K562 (cell line): ENCODE measurements at regions not wholly inside any gene's neighbourhood (a gene's known extent, or its start where the extent isn't known, plus 50 kb on each side); places are given as distances from the start of the nearest gene placed in this dataset.

Experiments used
- ATAC-seq: fragments of 200-7000 bp; cut with Tn5 transposase; 3 replicates; pipeline ENCODE4 v1.9.1; 2020; ENCODE audit warnings: moderate library complexity
- BruUV-seq: library from RNA; stranded (reverse); fragments of 400-500 nt; replicated peaks from 2 replicates; lab custom pipeline; 2021; lab: Mats Ljungman, UMichigan
- CTCF ChIA-PET: fragments of 300-600 bp; formaldehyde crosslinking; extraction: SDS; loops from one replicate; lab custom pipeline; 2021; ENCODE audit warnings: low intra/inter-chr PET ratio; lab: Yijun Ruan, JAX
- POLR2A ChIA-PET: fragments of 300-600, 350-650 bp; sonication (Branson Sonifier 250); formaldehyde crosslinking; extraction: SDS; loops from one replicate; lab custom pipeline; 2021; ENCODE audit warnings: antibody characterized with exemption, inconsistent platforms; lab: Yijun Ruan, JAX
- DNase-seq, 4 experiments: peaks; one replicate each; pipeline versions ENCODE4 v3.0.0 to v3.0.0-alpha.2; 2011 to 2018; ENCODE audit warnings: low spot score in 3 of 4, mixed read lengths in 3 of 4; ENCODE audit errors: extremely low read depth in 1 of 4
- FAIRE-seq: peaks from 2 replicates; lab custom pipeline; 2011; peaks lifted over from hg19 to GRCh38; lab: Jason Lieb, UNC
- H2AFZ ChIP-seq: 2 replicates; pipeline ENCODE4 v1.6.0; 2011; ENCODE audit warnings: low read depth, low read length, control low read depth, inconsistent platforms
- H3K27ac ChIP-seq: fragments of 200-600 bp; 3 replicates; pipeline ENCODE4 v1.8.0; 2011; ENCODE audit warnings: low read depth, mild to moderate bottlenecking, control low read depth, inconsistent platforms, low read length, moderate library complexity, mixed read lengths; ENCODE audit errors: extremely low read depth
- H3K27me3 ChIP-seq, 2 experiments: fragments of 300-600 bp in 1 of 2; 2 replicates in 1 of 2; 3 replicates in 1 of 2; pipeline versions ENCODE4 v1.6.0 to v1.8.0; 2011; ENCODE audit warnings: inconsistent platforms in 2 of 2, low read length in 2 of 2, mild to moderate bottlenecking in 1 of 2, mixed read lengths in 1 of 2, moderate library complexity in 1 of 2; ENCODE audit not compliant: control insufficient read depth in 2 of 2, insufficient read depth in 2 of 2
- H3K36me3 ChIP-seq: fragments of 300-600 bp; 3 replicates; pipeline ENCODE4 v1.8.0; 2011; ENCODE audit warnings: mild to moderate bottlenecking, low read length, inconsistent platforms; ENCODE audit not compliant: control insufficient read depth, insufficient read depth
- H3K4me1 ChIP-seq, 2 experiments: fragments of 200-600 bp in 1 of 2; replicated peaks in 1 of 2; 2 replicates in 1 of 2; 3 replicates in 1 of 2; pipeline versions ENCODE4 v1.5.1 to v1.8.0; 2011; ENCODE audit warnings: inconsistent platforms in 2 of 2, low read length in 2 of 2, mild to moderate bottlenecking in 1 of 2, mixed read lengths in 1 of 2, moderate library complexity in 1 of 2; ENCODE audit not compliant: control insufficient read depth in 2 of 2, insufficient read depth in 2 of 2
- H3K4me2 ChIP-seq: 2 replicates; pipeline ENCODE4 v1.6.1; 2011; ENCODE audit warnings: low read length, control low read depth, inconsistent platforms, mixed read lengths; ENCODE audit not compliant: insufficient read depth
- H3K4me3 ChIP-seq: fragments of 200-600 bp; sonication (generic), shearing (Covaris generic); 2 replicates; pipeline ENCODE4 v1.5.1; 2016; ENCODE audit warnings: control low read depth, inconsistent platforms
- H3K79me2 ChIP-seq: fragments of 200-600 bp; 3 replicates; pipeline ENCODE4 v1.8.0; 2011; ENCODE audit warnings: low read length, inconsistent platforms; ENCODE audit not compliant: control insufficient read depth, insufficient read depth
- H3K9ac ChIP-seq, 2 experiments: 2 replicates each; pipeline versions ENCODE4 v1.6.0 to v1.6.1; 2011; ENCODE audit warnings: low read depth in 2 of 2, low read length in 2 of 2, control low read depth in 1 of 2, inconsistent platforms in 1 of 2, mild to moderate bottlenecking in 1 of 2, mixed read lengths in 1 of 2; ENCODE audit not compliant: insufficient read depth in 1 of 2
- H3K9me1 ChIP-seq: one replicate; pipeline ENCODE4 v1.6.0; 2011; ENCODE audit warnings: inconsistent platforms, mild to moderate bottlenecking, low read length, moderate library complexity; ENCODE audit not compliant: control insufficient read depth, insufficient read depth
- H3K9me3 ChIP-seq: replicated peaks from 2 replicates; pipeline ENCODE4 v1.5.1; 2011; ENCODE audit warnings: low read depth, low read length, inconsistent platforms; ENCODE audit not compliant: control insufficient read depth, insufficient read depth
- H4K20me1 ChIP-seq: replicated peaks from 2 replicates; pipeline ENCODE4 v1.6.1; 2011; ENCODE audit warnings: low read length, inconsistent platforms, mixed read lengths; ENCODE audit not compliant: control insufficient read depth, insufficient read depth
- ARID1B ChIP-seq: fragments of 450-650 bp; IDR thresholded peaks from 2 replicates; pipeline ENCODE4 v1.6.1; 2016; ENCODE audit warnings: antibody characterized with exemption, mild to moderate bottlenecking, inconsistent platforms
- ASH1L ChIP-seq: fragments of 450-650 bp; IDR thresholded peaks from 2 replicates; pipeline ENCODE4 v1.6.1; 2018; ENCODE audit warnings: borderline replicate concordance, mild to moderate bottlenecking, low read depth; ENCODE audit not compliant: partially characterized antibody
- BCOR ChIP-seq: fragments of 450-650 bp; IDR thresholded peaks from 2 replicates; pipeline ENCODE4 v1.6.1; 2016
- EZH2 ChIP-seq: IDR thresholded peaks from 2 replicates; pipeline ENCODE4 v1.6.1; 2012; ENCODE audit warnings: low read depth, mild to moderate bottlenecking, inconsistent platforms, low read length, borderline replicate concordance
- ID3 ChIP-seq, 2 experiments: fragments of 250-450 bp in 1 of 2; fragments of 450-650 bp in 1 of 2; sonication (Bioruptor Pico) in 1 of 2; IDR thresholded peaks; 2 replicates each; pipeline versions ENCODE4 v1.6.1 to v1.8.0; 2016 to 2021; ENCODE audit warnings: mild to moderate bottlenecking in 2 of 2, moderate library complexity in 2 of 2, missing compliant biosample characterization in 1 of 2, missing genetic modification characterization in 1 of 2
- PHB2 ChIP-seq: fragments of 450-650 bp; IDR thresholded peaks from 2 replicates; pipeline ENCODE4 v1.6.1; 2017; ENCODE audit warnings: low read depth
- PPARD ChIP-seq: fragments of 250-450 bp; sonication (Bioruptor Pico); IDR thresholded peaks from 2 replicates; pipeline ENCODE4 v1.8.0; 2022; ENCODE audit warnings: inconsistent platforms, mild to moderate bottlenecking, moderate library complexity
- RAD21 ChIP-seq, 2 experiments: fragments of 250-450 bp in 1 of 2; fragments of 450-650 bp in 1 of 2; sonication (Bioruptor Pico) in 1 of 2; formaldehyde crosslinking in 1 of 2; IDR thresholded peaks in 1 of 2; conservative IDR thresholded peaks in 1 of 2; 2 replicates each; pipeline versions ENCODE4 v1.4.0 to v1.8.0; 2020 to 2022; ENCODE audit warnings: mild to moderate bottlenecking in 2 of 2, moderate library complexity in 1 of 2
- SP2 ChIP-seq: IDR thresholded peaks from 2 replicates; pipeline ENCODE4 v1.6.1; 2011; ENCODE audit warnings: mild to moderate bottlenecking, low read depth, low read length, moderate library complexity; ENCODE audit not compliant: poor library complexity, severe bottlenecking; ENCODE audit errors: extremely low read depth
- USF2 ChIP-seq: sonication (generic); formaldehyde crosslinking; IDR thresholded peaks from 2 replicates; pipeline ENCODE4 v1.5.0; 2020; ENCODE audit warnings: missing genetic modification reagents
- ZBTB1 ChIP-seq: sonication (generic); formaldehyde crosslinking; IDR thresholded peaks from 2 replicates; pipeline ENCODE4 v1.8.1; 2023; ENCODE audit warnings: missing genetic modification reagents, low read depth, mild to moderate bottlenecking, borderline replicate concordance
- WGBS: fragments of 100-300 bp; shearing (Covaris generic); methylation state at CpG from one replicate; pipeline ENCODE4 v1.1.6; 2016; ENCODE audit warnings: low coverage, mixed read lengths; ENCODE audit not compliant: insufficient coverage; ENCODE audit errors: missing lambda C conversion rate; 5-methylcytosine and 5-hydroxymethylcytosine counted together
- in situ Hi-C: fragments of 300-500 bp; cut with MboI; formaldehyde crosslinking; loops from 4 replicates; pipeline ENCODE4 v1.15.0; 2018; ENCODE audit warnings: inconsistent platforms, mixed read lengths
- intact Hi-C: fragments of 100-400 bp; cut with micrococcal nuclease; formaldehyde crosslinking; loops from 2 replicates; pipeline ENCODE4 v1.14.2; 2022
- TF ChIP-seq, protein P1 (sequence below): sonication (generic); formaldehyde crosslinking; IDR thresholded peaks from 2 replicates; pipeline ENCODE4 v1.8.0; 2022; ENCODE audit warnings: mild to moderate bottlenecking, missing genetic modification reagents

- Histone ChIP-seq H3K4me2 (no peak overlapping the region), H3K27me3 (no peaks in the 10 kb centered on the region), H3K27ac (no peak overlapping the region), H3K9me3 (no peaks in the 10 kb centered on the region), H3K79me2 (no peaks in the 10 kb centered on the region), H4K20me1 (no peaks in the 10 kb centered on the region)
- CTCF ChIA-PET = no interaction called here
- no peak for FAIRE-seq
- intact Hi-C loops = no loop called here
- BruUV-seq = no TSS peak
- no peak for TF ChIP-seq ZBTB1 (CRISPR knock-in tag)
- no peak for TF ChIP-seq USF2 (CRISPR knock-in tag)
- no peak for TF ChIP-seq PHB2
- TF ChIP-seq SP2 = no peak
- TF ChIP-seq PPARD (CRISPR knock-in tag) = no peak
- TF ChIP-seq ASH1L = no peak
- TF ChIP-seq ID3 (CRISPR knock-in tag; IDR thresholded peaks at IDR 0.05) = no peak
- no peak for TF ChIP-seq ID3 (tag; IDR thresholded peaks at IDR 0.05)
- no peak for TF ChIP-seq EZH2
- no peak for TF ChIP-seq ARID1B
- no peak for TF ChIP-seq RAD21 (CRISPR knock-in tag; conservative IDR thresholded peaks at IDR 0.05 in 1 of 2, IDR thresholded peaks at IDR 0.05 in 1 of 2)
- TF ChIP-seq BCOR = no peak
- TF ChIP-seq, protein P1, sequence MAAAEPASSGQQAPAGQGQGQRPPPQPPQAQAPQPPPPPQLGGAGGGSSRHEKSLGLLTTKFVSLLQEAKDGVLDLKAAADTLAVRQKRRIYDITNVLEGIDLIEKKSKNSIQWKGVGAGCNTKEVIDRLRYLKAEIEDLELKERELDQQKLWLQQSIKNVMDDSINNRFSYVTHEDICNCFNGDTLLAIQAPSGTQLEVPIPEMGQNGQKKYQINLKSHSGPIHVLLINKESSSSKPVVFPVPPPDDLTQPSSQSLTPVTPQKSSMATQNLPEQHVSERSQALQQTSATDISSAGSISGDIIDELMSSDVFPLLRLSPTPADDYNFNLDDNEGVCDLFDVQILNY (CRISPR knock-in tag) = no peak
- TF ChIP-seq, all 486 proteins: peak for 0
- H3K4me3 ChIP-seq = no peak overlapping the region
- POLR2A ChIA-PET = interaction anchor here (0.6 kb wide), 1 partner anchor 12 kb away, joined by 4 read pairs; no protein-coding TSS in a partner anchor
- no peaks in the 10 kb centered on the region for H3K36me3 ChIP-seq
- WGBS = 0% methylated on average over 1 of the region's 1 CpG
- no peak overlapping the region for H2AFZ ChIP-seq
- DNase-seq = no peak
- no peaks in the 10 kb centered on the region for H3K9me1 ChIP-seq
- in situ Hi-C loops = no loop called here
- ATAC-seq = no peak
- H3K4me1 ChIP-seq = no peaks in the 10 kb centered on the region
- H3K9ac ChIP-seq = no peak overlapping the region
Observed at GRCh38 chr5:118687100-118687499, 301.2 kb downstream of the DTWD2 start.
